Activated T-cell treated with anti-CD3 and anti-CD28 coated beads, Interleukin-2, amount 50 U/mL, for 4 hours (primary cell): ENCODE measurements at regions not wholly inside any gene's neighbourhood (a gene's known extent, or its start where the extent isn't known, plus 50 kb on each side); places are given as distances from the start of the nearest gene placed in this dataset.

ENCODE experiments used
- ATAC-seq, 2 donors: fragments of 200-7000 bp; cut with Tn5 transposase; one replicate each; pipeline ENCODE4 v1.10.0; 2021
- DNase-seq: peaks from one replicate; pipeline ENCODE4 v3.0.0-alpha.2; 2020
- H3K27me3 Mint-ChIP-seq: one replicate; pipeline ENCODE4 v1.8.0; 2021; ENCODE audit warnings: low read depth, mixed read lengths
- H3K36me3 Mint-ChIP-seq: one replicate; pipeline ENCODE4 v1.8.0; 2022; ENCODE audit warnings: mixed read lengths; ENCODE audit not compliant: insufficient read depth
- H3K4me1 Mint-ChIP-seq: one replicate; pipeline ENCODE4 v1.8.0; 2021; ENCODE audit warnings: low read depth, mixed read lengths
- H3K4me3 Mint-ChIP-seq: one replicate; pipeline ENCODE4 v1.8.0; 2021; ENCODE audit warnings: mild to moderate bottlenecking, moderate library complexity, mixed read lengths
- H3K9me3 Mint-ChIP-seq: one replicate; pipeline ENCODE4 v1.8.0; 2021; ENCODE audit warnings: mixed read lengths

DNA sequence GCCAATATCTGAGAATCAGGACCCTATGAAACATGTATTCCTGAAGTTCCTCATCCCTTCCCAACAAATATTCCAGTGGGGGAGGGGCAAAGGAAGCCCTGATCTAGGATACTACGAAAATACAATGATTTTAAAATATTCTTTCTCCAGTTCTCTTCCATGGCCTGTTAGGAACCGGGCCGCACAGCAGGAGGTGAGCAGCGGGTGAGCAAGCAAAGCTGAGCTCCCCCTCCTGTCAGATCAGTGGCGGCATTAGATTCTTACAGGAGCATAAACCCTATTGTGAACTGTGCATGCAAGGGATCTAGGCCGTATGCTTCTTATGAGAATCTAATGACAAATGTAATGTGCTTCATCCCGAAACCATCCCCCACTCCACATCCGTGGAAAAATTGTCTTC, 370.8 kb downstream of the WDR11 start:
- DNase-seq (no peak), ATAC-seq (no peak)
- Mint-ChIP-seq H3K9me3 (no peaks in the 10 kb centered on the region), H3K4me1 (no peaks in the 10 kb centered on the region), H3K4me3 (no peak overlapping the region), H3K36me3 (no peaks in the 10 kb centered on the region), H3K27me3 (no peaks in the 10 kb centered on the region)

DNA sequence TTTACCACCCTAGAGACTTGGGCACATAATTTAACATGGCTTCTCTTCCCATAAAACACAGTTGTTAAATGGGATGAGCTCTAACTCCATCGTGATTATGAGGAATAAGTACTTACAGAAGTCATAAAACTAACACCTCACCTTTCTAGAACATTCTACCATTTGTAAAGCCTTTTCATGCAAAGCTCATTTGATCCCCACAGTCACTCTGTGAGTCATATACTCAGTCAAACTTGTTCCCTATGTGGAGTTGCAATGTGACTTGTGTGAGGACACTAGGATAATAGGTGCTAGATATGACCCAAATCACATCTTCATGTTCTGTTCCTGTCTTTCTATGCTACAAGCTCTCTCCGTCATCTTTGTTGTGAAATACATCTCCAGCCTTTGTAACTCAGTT, 371.7 kb downstream of the WDR11 start:
- ATAC-seq (no peak), DNase-seq (no peak)
- Mint-ChIP-seq H3K4me1 (no peaks in the 10 kb centered on the region), H3K4me3 (no peak overlapping the region), H3K9me3 (no peaks in the 10 kb centered on the region), H3K36me3 (no peaks in the 10 kb centered on the region), H3K27me3 (no peaks in the 10 kb centered on the region)

DNA sequence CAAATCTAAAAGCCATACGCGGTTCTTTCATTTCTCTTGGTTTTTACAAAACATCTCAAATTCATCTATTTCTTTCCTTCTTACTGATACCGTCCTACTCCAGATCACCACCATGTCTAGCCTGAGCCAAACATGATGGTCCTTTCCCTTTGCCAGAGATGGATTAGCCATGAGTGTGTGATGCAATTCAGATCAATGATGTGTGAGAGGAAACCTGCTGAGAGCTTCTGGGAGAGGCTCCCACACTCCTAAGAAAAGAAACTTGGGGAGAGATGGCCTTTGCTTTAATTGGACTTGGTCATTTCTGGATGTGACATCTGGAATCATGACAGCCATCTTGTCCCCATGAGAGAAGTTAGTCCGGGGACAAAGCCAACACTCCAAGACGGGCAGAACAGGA, 367.2 kb downstream of the FGFR2 start:
- H3K27me3 Mint-ChIP-seq: peaks cover 2% of the 10 kb centered on the region
- ATAC-seq (no peak), DNase-seq (no peak)

DNA sequence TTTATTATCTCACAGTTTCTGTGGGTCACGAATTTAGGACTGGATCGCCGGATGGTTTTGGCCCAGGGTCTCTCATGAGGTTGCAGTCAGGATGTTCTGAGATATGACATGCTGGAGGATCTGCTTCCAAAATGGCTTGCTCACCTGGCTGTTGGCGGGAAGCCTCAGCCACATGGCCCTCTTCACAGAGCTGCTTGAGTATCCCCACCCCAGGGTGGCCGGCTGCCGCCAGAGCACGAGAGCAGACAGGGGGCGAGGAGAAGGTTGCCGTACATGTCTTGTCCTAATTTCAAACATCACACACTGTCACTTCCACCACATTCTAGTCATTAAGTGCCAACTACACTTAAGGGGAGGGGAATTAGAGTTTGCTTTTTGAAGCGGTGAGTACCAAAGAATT, 365.8 kb downstream of the FGFR2 start:
- H3K27me3 Mint-ChIP-seq: peaks cover 2% of the 10 kb centered on the region
- H3K4me1 Mint-ChIP-seq: no peaks in the 10 kb centered on the region
- no peaks in the 10 kb centered on the region for H3K36me3 Mint-ChIP-seq
- H3K9me3 Mint-ChIP-seq: peaks cover 12% of the 10 kb centered on the region
- no peak for DNase-seq
- no peak for ATAC-seq
- no peak overlapping the region for H3K4me3 Mint-ChIP-seq

More for the DNA sequence above, 367.2 kb downstream of the FGFR2 start:
- Mint-ChIP-seq H3K4me3 (no peak overlapping the region), H3K4me1 (no peaks in the 10 kb centered on the region), H3K36me3 (no peaks in the 10 kb centered on the region), H3K9me3 (peaks cover 7% of the 10 kb centered on the region)

DNA sequence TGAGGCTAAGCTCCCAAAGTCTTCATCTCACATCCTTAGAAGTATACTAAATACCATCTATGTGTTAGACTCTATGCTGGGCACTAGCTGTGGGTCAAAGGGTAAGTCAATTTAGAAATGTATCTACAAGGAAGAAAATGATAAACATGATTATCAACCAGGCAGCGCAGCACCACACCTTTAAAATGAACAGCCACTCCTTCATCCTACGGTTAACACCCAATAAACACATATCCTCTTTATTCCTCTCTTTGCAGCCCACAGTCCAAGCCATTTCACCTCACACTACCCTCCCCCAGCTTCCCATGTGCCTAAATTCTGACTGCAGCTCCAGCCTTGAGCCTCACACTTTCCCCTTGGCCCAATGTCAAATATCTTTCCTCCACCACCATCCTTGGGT, 362.6 kb downstream of the FGFR2 start:
- ATAC-seq (no peak), DNase-seq (no peak)
- peaks cover 4% of the 10 kb centered on the region for H3K27me3 Mint-ChIP-seq
- H3K4me1 Mint-ChIP-seq: no peaks in the 10 kb centered on the region
- H3K9me3 Mint-ChIP-seq: peaks cover 11% of the 10 kb centered on the region
- H3K4me3 Mint-ChIP-seq: no peak overlapping the region
- no peaks in the 10 kb centered on the region for H3K36me3 Mint-ChIP-seq

DNA sequence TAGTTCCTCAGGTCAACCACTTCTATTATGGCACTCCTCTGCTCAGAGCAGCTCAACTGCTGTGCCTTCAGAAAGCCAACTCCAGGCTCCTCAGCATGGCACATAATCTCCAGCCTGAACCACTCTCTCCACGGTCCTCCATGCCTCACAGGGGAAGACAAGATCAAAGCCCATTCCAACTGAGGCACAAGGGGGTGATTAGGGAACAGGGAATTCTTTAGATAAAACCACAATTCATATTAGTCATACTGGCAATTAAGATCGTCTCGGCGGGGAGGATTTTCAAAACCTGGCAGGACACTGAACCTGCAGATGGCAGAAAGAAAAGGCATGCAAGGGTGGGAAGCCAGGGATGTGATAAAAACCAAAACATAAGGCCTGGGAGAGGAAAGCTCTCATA, 361.6 kb downstream of the FGFR2 start:
- Mint-ChIP-seq H3K27me3 (peaks cover 4% of the 10 kb centered on the region), H3K4me1 (no peaks in the 10 kb centered on the region), H3K4me3 (no peak overlapping the region), H3K36me3 (no peaks in the 10 kb centered on the region), H3K9me3 (peaks cover 11% of the 10 kb centered on the region)
- DNase-seq (no peak), ATAC-seq (no peak)

DNA sequence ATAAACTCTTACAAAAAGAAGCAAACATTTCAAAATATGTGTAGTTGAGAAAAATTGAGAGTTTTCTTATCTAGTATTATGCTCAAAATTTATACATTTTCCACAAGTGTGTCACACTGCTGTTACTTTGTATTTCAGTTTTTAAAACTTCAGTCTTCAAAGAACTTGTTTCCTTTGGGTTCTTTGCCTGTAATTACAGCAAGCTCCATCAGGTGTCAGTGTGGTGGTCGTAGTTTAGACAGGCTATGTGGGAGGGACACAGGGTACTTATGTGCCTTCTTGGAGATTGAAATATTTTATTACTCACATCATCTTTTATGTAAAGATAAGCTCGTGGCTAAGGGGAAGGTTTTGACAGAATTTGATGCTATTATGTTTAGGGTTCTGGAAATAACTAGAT, 360.5 kb downstream of the FGFR2 start:
- H3K4me1 Mint-ChIP-seq: no peaks in the 10 kb centered on the region
- no peak for DNase-seq
- H3K27me3 Mint-ChIP-seq: peaks cover 4% of the 10 kb centered on the region

DNA sequence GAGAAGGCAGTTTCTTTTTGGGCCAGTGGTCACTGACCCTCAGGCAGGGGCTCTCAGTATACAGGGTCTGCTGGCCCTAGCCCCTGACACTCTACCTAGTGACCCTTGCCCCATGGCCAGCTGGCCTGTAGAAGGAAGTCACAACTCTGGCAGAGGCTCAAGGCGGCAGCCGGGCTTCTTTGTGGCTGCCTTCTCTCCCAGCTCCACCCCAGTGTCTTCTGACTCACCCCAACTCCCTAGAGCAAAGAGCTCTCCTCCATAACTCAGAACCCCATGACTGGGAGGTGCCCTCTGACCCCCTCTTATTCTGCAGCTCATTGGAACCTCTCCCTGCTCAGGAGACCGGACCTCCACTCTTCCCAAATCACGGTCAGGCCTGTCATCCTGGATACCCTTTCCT, 358.2 kb downstream of the FGFR2 start:
- no peaks in the 10 kb centered on the region for H3K4me1 Mint-ChIP-seq
- no peak for DNase-seq
- no peak for ATAC-seq
- no peak overlapping the region for H3K4me3 Mint-ChIP-seq
- peaks cover 7% of the 10 kb centered on the region for H3K27me3 Mint-ChIP-seq
- H3K9me3 Mint-ChIP-seq: peaks cover 11% of the 10 kb centered on the region
- H3K36me3 Mint-ChIP-seq: no peaks in the 10 kb centered on the region

More for the DNA sequence above, 360.5 kb downstream of the FGFR2 start:
- no peak for ATAC-seq
- Mint-ChIP-seq H3K9me3 (peaks cover 11% of the 10 kb centered on the region), H3K36me3 (no peaks in the 10 kb centered on the region), H3K4me3 (no peak overlapping the region)

DNA sequence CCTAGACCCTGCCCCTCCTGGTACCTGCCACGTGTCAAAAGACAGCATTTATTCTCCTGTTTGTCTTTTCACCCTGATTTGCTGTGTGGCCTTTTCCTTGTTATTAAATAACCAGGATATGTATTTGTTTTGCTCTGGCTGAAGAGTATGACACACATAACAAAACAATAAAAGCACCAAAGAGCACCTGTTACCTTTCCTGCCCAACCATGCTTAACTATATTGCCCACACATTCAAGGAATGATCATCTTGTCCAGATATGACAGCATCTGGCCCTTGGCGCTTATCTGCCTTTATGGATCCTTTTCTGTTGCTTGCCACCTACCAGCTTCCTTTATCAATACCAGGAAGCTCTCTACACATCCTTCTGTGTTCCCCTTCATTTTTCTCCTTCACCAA, 357.7 kb downstream of the FGFR2 start:
- Mint-ChIP-seq H3K4me3 (no peak overlapping the region), H3K36me3 (no peaks in the 10 kb centered on the region)
- no peak for ATAC-seq

DNA sequence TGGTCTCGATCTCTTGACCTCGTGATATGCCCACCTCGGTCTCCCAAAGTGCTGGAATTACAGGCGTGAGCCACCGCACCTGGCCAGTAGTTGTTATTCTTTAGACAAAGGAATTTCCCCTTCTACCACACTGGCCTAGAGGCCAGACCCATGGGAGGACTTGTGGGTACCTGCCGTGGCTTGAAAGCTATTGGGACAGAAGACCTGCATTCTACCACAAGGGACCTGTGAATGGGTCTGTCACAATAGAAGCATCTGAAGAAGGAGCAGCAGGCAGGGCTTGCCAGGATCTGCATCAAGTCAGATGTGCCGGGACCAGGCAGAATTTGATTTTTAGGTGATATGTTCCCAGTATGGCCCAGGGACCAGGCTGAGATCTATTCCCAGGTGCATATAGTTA, 356.9 kb downstream of the FGFR2 start:
- Mint-ChIP-seq H3K4me1 (no peaks in the 10 kb centered on the region), H3K27me3 (peaks cover 6% of the 10 kb centered on the region), H3K36me3 (no peaks in the 10 kb centered on the region), H3K9me3 (peaks cover 11% of the 10 kb centered on the region), H3K4me3 (no peak overlapping the region)
- DNase-seq (no peak), ATAC-seq (no peak)

More for the DNA sequence above, 357.7 kb downstream of the FGFR2 start:
- Mint-ChIP-seq H3K4me1 (no peaks in the 10 kb centered on the region), H3K27me3 (peaks cover 8% of the 10 kb centered on the region), H3K9me3 (peaks cover 11% of the 10 kb centered on the region)
- DNase-seq: no peak

DNA sequence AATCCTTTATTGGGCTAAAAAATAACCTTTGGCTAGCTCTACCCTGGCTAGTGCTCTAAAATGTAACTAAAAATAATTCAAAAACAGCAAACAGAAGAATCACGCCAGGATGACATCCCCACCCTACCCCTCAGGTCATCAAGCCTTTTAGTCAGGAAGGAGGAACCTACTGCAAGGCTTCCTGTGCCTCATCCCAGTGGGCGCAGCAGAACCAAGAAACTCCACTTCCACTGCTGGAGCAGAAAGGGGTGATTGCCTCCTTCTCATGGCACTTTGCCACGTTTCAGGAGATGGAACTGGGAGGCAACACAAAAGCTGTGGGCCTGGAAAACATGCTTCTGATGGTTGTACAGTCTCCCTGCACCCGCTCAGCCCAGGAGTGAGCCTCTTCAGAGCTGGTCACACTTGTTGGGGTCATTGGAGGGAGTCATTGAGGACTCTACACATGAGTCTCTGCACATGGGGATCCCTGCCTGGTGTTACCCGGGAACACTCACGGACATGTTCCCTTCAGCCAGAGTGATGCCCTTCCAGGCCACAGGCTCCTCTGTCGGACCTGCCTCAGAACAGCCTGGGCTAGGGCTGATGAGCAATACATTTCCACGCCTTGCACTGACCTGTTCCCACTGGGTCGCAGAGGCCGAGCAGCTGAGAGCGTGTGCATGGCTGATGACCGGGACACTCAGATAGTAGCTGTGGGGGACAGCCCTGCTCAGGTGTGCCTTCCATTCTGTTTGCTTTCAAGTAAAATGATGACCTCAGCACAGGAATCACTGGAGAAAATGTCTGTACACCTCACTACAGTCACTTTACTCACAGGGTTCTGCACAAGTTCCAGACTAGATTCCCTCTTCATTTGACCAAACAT, 355.3 kb downstream of the FGFR2 start:
- H3K4me1 Mint-ChIP-seq: no peaks in the 10 kb centered on the region
- ATAC-seq: no peak

DNA sequence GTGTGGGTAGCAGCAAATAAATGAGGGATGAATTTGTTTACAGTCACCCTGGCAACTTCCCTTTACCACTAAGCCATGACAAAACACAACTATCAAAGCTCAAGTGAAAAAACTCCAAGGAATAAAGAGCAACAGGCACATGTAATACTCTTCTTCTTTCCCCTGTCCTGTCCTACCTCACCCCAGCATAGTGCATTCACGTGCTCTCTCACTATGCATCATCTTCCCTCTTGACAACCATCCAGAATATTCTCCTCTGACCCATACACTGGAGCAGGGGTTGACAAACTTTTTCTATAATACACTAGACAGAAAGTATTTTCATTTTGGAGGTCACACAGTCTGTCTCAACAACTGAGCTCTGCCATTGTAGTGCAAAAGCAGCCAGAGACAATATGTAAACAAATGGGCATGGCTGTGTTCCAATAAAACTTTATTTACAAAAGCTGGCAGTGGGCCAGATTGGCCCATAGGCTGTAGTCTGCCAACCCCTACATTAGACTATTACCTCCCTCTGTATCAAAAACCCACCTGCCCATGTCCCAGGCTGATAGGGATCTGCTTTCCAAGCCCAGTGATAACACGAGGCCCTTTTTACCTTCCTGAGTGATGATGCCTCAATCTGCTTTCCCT, 354.5 kb downstream of the FGFR2 start:
- H3K36me3 Mint-ChIP-seq: no peaks in the 10 kb centered on the region
- no peak for ATAC-seq
- DNase-seq: no peak
- H3K9me3 Mint-ChIP-seq: no peaks in the 10 kb centered on the region
- H3K4me1 Mint-ChIP-seq: no peaks in the 10 kb centered on the region
- peaks cover 6% of the 10 kb centered on the region for H3K27me3 Mint-ChIP-seq
- H3K4me3 Mint-ChIP-seq: no peak overlapping the region

More for the DNA sequence above, 355.3 kb downstream of the FGFR2 start:
- H3K27me3 Mint-ChIP-seq: peaks cover 6% of the 10 kb centered on the region
- H3K36me3 Mint-ChIP-seq: no peaks in the 10 kb centered on the region
- H3K4me3 Mint-ChIP-seq: no peak overlapping the region
- peaks cover 6% of the 10 kb centered on the region for H3K9me3 Mint-ChIP-seq
- no peak for DNase-seq

DNA sequence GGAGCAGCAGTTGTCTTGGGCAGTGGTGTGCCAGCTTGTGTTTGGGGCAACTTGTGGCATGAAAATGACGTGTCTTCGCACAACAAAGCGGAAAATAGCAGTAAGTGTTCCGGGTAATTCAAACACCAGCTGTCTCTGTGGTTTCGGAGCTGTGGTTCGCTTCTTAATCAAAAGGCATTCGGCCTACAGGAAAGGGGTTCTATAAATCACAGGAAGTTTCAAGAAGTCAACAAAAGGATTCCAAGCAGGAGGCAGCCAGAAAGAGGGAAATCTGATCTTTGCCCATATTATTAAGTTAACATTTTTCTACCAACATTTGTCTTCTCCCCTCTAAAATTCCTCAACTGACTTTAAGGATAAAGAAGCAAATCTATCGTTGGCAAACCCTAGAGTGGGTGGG, 353.4 kb downstream of the FGFR2 start:
- Mint-ChIP-seq H3K27me3 (peaks cover 6% of the 10 kb centered on the region), H3K4me3 (no peak overlapping the region), H3K9me3 (no peaks in the 10 kb centered on the region), H3K36me3 (no peaks in the 10 kb centered on the region), H3K4me1 (no peaks in the 10 kb centered on the region)
- ATAC-seq: no peak
- DNase-seq: no peak

DNA sequence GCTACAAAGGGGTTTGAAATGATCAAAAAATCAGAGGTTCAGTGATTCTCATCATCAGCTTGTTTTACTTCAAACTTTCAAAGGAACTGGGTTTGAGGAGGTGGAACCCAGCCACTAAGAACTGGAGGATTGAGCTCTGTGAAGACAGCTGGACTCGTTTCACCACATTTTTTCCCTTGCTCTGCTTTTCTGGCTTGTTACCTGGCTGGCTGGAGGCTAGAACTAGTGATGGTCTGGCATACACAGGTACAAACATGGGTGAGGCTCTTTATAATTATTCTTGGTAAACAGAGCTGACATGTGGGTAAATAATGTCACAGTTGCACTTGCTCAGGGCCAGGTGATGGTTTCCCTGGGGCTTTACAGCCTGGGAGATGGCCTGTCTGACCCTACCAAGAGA, 352.5 kb downstream of the FGFR2 start:
- Mint-ChIP-seq H3K36me3 (no peaks in the 10 kb centered on the region), H3K9me3 (no peaks in the 10 kb centered on the region), H3K4me1 (no peaks in the 10 kb centered on the region), H3K27me3 (peaks cover 4% of the 10 kb centered on the region), H3K4me3 (no peak overlapping the region)
- no peak for DNase-seq
- no peak for ATAC-seq

DNA sequence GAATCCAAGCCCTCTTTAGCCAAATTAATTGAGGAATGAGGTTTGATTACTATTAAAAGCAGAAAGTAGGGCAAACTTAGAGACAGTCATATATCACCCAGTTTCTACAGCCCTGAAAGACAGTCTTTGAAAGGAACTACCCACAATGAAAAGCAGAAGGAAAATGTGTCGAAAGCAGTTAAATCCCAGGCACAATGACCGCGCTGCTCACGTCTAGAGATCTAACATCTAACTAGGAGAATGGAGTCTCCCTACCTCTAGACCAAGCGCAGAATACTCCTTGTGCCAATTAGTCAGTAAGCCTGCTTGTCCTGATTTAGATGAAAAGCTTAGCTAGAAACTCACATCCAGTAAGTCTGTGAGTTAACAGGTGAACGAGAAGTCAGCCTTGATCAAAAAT, 350.0 kb downstream of the FGFR2 start:
- Mint-ChIP-seq H3K36me3 (no peaks in the 10 kb centered on the region), H3K4me1 (no peaks in the 10 kb centered on the region), H3K4me3 (no peak overlapping the region), H3K27me3 (peaks cover 4% of the 10 kb centered on the region), H3K9me3 (no peaks in the 10 kb centered on the region)
- no peak for DNase-seq
- no peak for ATAC-seq
